GM12875 (cell line): ENCODE measurements at regions not wholly inside any gene's neighbourhood (a gene's known extent, or its start where the extent isn't known, plus 50 kb on each side); places are given as distances from the start of the nearest gene placed in this dataset.

Source experiments
- H3K4me3 ChIP-seq: one replicate; pipeline ENCODE4 v1.5.1; 2011; ENCODE audit warnings: low read depth, low read length, control low read depth
- TF ChIP-seq, protein P1 (sequence below): IDR thresholded peaks from 2 replicates; pipeline ENCODE4 v1.5.1; 2011; ENCODE audit warnings: low read depth, mild to moderate bottlenecking, control low read depth, inconsistent platforms, low read length, moderate library complexity, borderline replicate concordance; ENCODE audit not compliant: insufficient read depth

DNA sequence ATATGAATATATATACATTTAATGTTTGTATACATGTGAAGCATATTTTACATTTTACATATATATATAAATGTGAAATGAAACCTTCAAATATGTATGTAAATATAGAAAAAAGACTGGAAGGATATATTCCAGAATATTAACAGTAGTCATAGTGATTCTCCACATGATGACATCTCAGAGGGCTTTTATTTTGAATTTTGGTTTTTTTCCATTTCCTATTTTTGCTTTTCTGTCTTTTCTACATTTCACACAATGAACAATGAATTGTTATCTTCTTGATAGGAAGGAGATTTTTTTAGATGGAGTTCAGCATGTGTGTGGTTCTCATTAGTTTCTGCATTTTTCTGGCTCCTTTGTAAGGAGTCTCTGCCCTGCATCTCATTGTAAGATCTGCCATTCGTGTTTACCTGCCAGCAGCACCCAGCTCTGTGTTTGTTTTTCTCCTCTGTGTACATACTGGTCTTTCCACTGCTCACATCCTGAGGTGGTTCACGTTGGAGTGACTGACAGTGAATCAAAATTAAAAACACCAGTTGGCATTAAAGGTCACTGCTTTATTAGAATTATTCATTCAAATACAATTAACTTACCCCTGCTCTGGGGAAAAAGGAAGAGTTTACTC is 425.3 kb upstream of the MDFIC2 start:
- TF ChIP-seq, protein P1, sequence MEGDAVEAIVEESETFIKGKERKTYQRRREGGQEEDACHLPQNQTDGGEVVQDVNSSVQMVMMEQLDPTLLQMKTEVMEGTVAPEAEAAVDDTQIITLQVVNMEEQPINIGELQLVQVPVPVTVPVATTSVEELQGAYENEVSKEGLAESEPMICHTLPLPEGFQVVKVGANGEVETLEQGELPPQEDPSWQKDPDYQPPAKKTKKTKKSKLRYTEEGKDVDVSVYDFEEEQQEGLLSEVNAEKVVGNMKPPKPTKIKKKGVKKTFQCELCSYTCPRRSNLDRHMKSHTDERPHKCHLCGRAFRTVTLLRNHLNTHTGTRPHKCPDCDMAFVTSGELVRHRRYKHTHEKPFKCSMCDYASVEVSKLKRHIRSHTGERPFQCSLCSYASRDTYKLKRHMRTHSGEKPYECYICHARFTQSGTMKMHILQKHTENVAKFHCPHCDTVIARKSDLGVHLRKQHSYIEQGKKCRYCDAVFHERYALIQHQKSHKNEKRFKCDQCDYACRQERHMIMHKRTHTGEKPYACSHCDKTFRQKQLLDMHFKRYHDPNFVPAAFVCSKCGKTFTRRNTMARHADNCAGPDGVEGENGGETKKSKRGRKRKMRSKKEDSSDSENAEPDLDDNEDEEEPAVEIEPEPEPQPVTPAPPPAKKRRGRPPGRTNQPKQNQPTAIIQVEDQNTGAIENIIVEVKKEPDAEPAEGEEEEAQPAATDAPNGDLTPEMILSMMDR = no peak
- no peak overlapping the region for H3K4me3 ChIP-seq

DNA sequence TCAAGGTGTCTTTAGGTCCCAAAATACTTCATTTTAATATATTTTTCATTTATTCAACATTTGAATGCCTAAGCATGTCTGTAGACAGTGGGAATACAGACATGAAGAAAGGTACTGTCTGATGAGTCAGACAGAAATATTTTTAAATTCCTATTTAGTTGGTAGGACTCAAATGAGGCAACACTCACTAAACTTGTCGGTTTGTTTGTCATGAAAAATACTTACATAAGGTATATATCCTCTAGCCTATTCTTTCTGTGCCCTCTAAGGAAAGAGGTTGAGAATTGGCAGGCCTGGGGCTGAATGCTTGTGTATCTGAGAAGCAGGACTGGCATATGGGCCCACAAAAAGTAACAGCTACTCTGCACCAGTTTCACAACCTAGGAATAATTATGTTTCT is 423.6 kb upstream of the MDFIC2 start:
- TF ChIP-seq, protein P1 = no peak

GRCh38 chr3:70734756-70735155 is 422.3 kb upstream of the MDFIC2 start:
- TF ChIP-seq, protein P1 = no peak
- no peak overlapping the region for H3K4me3 ChIP-seq

More for the DNA sequence above, 423.6 kb upstream of the MDFIC2 start:
- no peak overlapping the region for H3K4me3 ChIP-seq

DNA sequence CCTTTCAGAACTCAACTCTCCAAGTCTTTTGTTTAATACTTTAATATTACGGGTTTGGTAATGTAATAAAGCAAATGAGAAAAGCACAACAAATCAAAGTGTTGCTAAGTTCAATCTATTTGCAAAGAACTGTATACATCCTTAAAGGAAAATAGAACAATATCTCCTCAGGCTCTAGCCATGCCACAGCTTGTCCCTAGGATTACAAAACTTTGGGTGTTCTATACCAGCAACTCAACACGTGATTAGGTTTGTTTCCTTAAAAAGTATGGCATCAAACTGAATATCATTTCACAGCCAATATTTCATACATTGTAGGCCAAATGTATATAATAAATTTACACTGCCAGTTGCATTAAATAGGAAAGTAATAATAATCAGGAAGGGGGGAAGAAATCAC is 418.6 kb upstream of the MDFIC2 start:
- TF ChIP-seq, protein P1 = no peak
- H3K4me3 ChIP-seq = no peak overlapping the region

DNA sequence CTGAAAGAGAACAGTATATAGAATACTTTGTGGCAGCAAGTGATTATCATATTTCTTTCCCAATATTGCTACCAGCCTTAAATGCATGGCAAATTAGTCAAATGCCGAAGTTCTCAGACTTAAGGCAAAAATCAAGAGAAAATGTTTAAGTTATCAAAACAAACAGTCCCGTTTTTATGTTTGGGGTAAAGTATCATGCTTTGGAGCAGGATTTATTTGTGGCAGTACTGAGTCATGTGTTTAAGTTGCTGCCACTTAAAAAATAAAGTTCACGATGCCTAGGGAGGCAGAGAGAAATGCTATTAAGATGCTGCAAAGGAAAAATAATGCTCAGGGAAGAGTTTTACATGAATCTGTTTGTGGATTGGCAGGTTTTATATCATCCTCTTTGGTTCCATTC is 417.4 kb upstream of the MDFIC2 start:
- TF ChIP-seq, protein P1 = no peak
- H3K4me3 ChIP-seq = no peak overlapping the region

- TF ChIP-seq, protein P1 = no peak
- no peak overlapping the region for H3K4me3 ChIP-seq
Measured at GRCh38 chr3:70728311-70728710, 415.9 kb upstream of the MDFIC2 start.

DNA sequence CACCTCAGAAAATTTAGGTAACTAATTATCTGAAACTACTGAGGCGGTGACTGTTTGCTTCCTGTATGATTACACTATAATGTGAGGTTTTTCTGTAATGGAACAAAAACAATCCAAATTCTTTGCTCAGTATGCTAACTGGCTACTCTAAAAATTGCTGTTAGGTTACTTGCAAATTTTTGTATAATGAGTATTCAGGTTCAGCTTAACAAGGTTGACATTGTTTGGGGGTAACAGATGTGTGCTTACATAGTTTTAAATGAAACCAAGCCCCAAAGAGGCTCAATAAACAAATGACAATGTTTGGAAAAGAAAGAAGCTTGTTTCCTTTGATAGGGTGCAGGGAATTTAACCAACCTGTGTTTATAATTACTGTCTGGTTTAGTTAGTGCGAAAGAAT is 414.5 kb upstream of the MDFIC2 start:
- no peak overlapping the region for H3K4me3 ChIP-seq
- TF ChIP-seq, protein P1 = no peak
